Calu3 (cell line): ENCODE measurements at regions not wholly inside any gene's neighbourhood (a gene's known extent, or its start where the extent isn't known, plus 50 kb on each side); places are given as distances from the start of the nearest gene placed in this dataset.

Experiments
- BruUV-seq: library from RNA; stranded (reverse); fragments of 400-500 nt; replicated peaks from 2 replicates; lab custom pipeline; 2021; lab: Mats Ljungman, UMichigan
- CTCF ChIA-PET: fragments of 300-600 bp; sonication (Branson Sonifier 250); formaldehyde crosslinking; loops from one replicate; lab custom pipeline; 2022; ENCODE audit warnings: antibody characterized with exemption; lab: Charles Lee
- DNase-seq: peaks from one replicate; pipeline ENCODE4 v3.0.0; 2022
- H3K27ac Mint-ChIP-seq: one replicate; pipeline ENCODE4 v1.8.0; 2022; ENCODE audit warnings: mixed read lengths; ENCODE audit not compliant: unreplicated experiment
- H3K27me3 Mint-ChIP-seq: one replicate; pipeline ENCODE4 v1.8.0; 2022; ENCODE audit warnings: mixed read lengths; ENCODE audit not compliant: unreplicated experiment
- H3K36me3 Mint-ChIP-seq: one replicate; pipeline ENCODE4 v1.8.0; 2022; ENCODE audit warnings: mild to moderate bottlenecking, moderate library complexity, mixed read lengths; ENCODE audit not compliant: insufficient read depth, unreplicated experiment
- H3K4me1 Mint-ChIP-seq: one replicate; pipeline ENCODE4 v1.8.0; 2022; ENCODE audit warnings: mild to moderate bottlenecking, low read depth, mixed read lengths; ENCODE audit not compliant: unreplicated experiment
- H3K4me3 Mint-ChIP-seq: one replicate; pipeline ENCODE4 v1.8.0; 2022; ENCODE audit warnings: mild to moderate bottlenecking, low read depth, moderate library complexity, mixed read lengths; ENCODE audit not compliant: unreplicated experiment
- H3K9me3 Mint-ChIP-seq: one replicate; pipeline ENCODE4 v1.8.0; 2022; ENCODE audit warnings: low read depth, mixed read lengths; ENCODE audit not compliant: unreplicated experiment
- intact Hi-C: fragments of 100-400 bp; cut with micrococcal nuclease; formaldehyde crosslinking; loops from one replicate; pipeline ENCODE4 v1.10.0; 2022; ENCODE audit not compliant: unreplicated experiment
- TF ChIP-seq, protein P1 (sequence below): fragments of 200-600 bp; IDR thresholded peaks from one replicate; pipeline ENCODE4 v1.8.0; 2022; ENCODE audit warnings: antibody characterized with exemption; ENCODE audit not compliant: unreplicated experiment

DNA sequence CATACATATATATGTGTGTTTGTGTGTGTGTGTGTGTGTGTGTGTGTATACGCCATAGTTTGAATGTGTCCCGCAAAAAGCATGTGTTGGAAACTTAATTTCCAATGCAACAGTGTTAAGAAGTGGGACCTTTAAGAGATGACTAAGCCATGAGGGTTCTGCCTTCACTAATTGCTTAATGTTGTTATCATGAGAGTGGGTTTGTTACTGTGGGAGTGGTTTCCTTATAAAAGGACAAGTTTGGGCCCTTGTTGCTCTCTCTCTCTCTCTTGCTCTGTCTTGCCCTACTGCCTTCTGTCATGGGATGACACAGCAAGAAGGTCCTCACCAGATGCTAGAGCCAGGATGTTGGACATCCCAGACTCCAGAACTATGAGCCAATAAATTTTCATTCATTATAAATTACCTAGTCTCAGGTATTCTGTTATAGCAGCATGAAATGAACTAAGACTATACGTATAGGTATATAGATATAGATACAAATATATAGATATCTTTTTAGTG is 103.8 kb upstream of the ZC3H11B start:
- no TSS peak for BruUV-seq
- TF ChIP-seq, protein P1, sequence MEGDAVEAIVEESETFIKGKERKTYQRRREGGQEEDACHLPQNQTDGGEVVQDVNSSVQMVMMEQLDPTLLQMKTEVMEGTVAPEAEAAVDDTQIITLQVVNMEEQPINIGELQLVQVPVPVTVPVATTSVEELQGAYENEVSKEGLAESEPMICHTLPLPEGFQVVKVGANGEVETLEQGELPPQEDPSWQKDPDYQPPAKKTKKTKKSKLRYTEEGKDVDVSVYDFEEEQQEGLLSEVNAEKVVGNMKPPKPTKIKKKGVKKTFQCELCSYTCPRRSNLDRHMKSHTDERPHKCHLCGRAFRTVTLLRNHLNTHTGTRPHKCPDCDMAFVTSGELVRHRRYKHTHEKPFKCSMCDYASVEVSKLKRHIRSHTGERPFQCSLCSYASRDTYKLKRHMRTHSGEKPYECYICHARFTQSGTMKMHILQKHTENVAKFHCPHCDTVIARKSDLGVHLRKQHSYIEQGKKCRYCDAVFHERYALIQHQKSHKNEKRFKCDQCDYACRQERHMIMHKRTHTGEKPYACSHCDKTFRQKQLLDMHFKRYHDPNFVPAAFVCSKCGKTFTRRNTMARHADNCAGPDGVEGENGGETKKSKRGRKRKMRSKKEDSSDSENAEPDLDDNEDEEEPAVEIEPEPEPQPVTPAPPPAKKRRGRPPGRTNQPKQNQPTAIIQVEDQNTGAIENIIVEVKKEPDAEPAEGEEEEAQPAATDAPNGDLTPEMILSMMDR, result no peak
- CTCF ChIA-PET, result no interaction called here
- intact Hi-C loops, result no loop called here
- no peaks in the 10 kb centered on the region for H3K36me3 Mint-ChIP-seq
- DNase-seq, result no peak
- no peaks in the 10 kb centered on the region for H3K4me1 Mint-ChIP-seq
- no peaks in the 10 kb centered on the region for H3K9me3 Mint-ChIP-seq
- H3K4me3 Mint-ChIP-seq, result no peak overlapping the region
- H3K27ac Mint-ChIP-seq, result no peak overlapping the region
- no peaks in the 10 kb centered on the region for H3K27me3 Mint-ChIP-seq

DNA sequence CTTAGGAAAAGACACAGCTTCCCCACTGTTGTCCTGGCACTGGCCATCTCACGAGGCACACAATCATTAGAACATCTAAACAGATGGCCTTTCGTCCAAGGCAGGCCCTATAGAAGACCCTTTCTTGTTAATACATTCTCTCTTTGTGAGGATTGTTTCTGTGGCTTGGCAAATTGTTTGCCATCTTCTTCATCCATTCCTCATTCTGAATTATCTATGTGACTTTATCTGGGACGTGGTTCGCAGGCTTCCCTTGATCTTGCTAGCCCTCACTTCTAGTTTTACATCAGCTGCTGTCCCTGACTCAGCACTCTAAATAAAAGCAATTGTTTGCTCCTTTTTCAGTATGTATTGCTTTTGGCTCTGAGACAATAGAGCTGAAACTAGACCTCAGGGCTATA is 101.1 kb upstream of the ZC3H11B start:
- H3K36me3 Mint-ChIP-seq, result no peaks in the 10 kb centered on the region
- H3K4me3 Mint-ChIP-seq, result no peak overlapping the region
- peaks cover 19% of the 10 kb centered on the region for H3K27me3 Mint-ChIP-seq
- CTCF ChIA-PET, result no interaction called here
- H3K4me1 Mint-ChIP-seq, result no peaks in the 10 kb centered on the region
- BruUV-seq, result no TSS peak
- H3K9me3 Mint-ChIP-seq, result no peaks in the 10 kb centered on the region
- no peak for DNase-seq
- H3K27ac Mint-ChIP-seq, result no peak overlapping the region
- intact Hi-C loops, result no loop called here
- TF ChIP-seq, protein P1, result no peak

DNA sequence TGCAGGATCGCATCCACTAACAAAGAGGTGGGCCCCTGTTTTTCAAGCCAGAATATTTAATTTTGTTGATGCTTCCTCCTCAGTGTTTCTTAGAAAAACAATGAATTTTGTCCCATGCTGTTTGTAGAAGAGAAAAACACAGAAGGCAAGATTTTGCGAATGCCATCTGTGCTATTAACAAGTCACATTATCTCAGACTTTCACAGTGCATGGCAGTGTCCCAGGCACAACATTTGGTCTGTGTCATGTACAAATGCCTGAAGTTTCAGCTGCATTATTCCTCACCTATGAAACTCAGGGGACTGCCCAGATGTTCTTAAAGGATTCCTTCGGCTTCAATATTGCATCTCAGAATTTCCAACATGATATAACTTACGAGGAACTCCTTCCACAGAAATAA is 99.6 kb upstream of the ZC3H11B start:
- Mint-ChIP-seq H3K9me3 (no peaks in the 10 kb centered on the region), H3K36me3 (no peaks in the 10 kb centered on the region), H3K27me3 (peaks cover 19% of the 10 kb centered on the region), H3K4me1 (no peaks in the 10 kb centered on the region), H3K4me3 (no peak overlapping the region), H3K27ac (no peak overlapping the region)
- BruUV-seq, result no TSS peak
- CTCF ChIA-PET, result no interaction called here
- TF ChIP-seq, protein P1, result no peak
- DNase-seq, result no peak
- intact Hi-C loops, result no loop called here

DNA sequence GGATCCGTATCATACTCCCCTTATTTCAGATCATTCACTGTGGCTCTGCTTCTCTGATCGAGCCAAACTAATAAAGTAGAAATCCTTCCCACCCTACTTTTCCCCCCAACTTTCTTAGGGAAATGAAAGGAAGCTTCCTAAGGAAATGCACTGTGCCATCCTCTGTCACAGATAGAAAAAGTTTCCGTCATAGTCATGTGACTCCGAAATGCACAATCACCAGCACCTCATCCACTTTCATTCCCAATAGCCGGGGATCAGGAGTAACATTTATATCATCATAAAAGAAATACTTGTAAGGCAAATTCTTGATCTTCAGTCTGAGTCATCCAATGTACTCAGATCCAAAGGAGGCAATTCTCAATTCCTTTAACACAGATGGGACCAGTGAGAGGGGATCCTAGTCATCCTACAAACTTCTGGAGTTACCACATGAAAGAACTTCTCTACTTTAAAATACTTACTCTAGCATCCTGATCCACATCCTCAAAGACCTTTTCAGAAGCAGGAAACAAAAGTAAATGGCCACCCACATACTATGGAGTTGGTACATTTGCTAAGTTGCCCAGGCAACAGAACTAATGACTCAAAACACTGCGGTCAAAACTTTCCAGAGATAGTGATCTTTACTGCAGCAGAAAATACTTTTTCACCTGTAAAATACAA is 97.8 kb upstream of the ZC3H11B start:
- no TSS peak for BruUV-seq
- DNase-seq, result no peak
- intact Hi-C loops, result no loop called here
- H3K27ac Mint-ChIP-seq, result no peak overlapping the region
- CTCF ChIA-PET, result interaction anchor here (0.7 kb wide), 1 partner anchor 95 kb away, joined by 3 read pairs; no protein-coding TSS in a partner anchor
- H3K4me1 Mint-ChIP-seq, result no peaks in the 10 kb centered on the region
- H3K9me3 Mint-ChIP-seq, result no peaks in the 10 kb centered on the region
- peaks cover 19% of the 10 kb centered on the region for H3K27me3 Mint-ChIP-seq
- no peaks in the 10 kb centered on the region for H3K36me3 Mint-ChIP-seq
- no peak overlapping the region for H3K4me3 Mint-ChIP-seq
- TF ChIP-seq, protein P1, result no peak
